ENCODE measurements at regions not wholly inside any gene's neighbourhood (a gene's known extent, or its start where the extent isn't known, plus 50 kb on each side); places are given as distances from the start of the nearest gene placed in this dataset.
"Not testable (repeated sequence)": the region's sequence is repeated elsewhere in the genome, so short reads cannot be mapped to it uniquely, and the experiment has no call there.

- DNase-seq = not testable (repeated sequence)
Observed at GRCh38 chr17:77533697-77534096, 392.9 kb downstream of the SEC14L1 start.

GRCh38 chr17:77534137-77534536 is 393.4 kb downstream of the SEC14L1 start:
- DNase-seq = no peak

GRCh38 chr17:77535435-77535834 is 394.7 kb downstream of the SEC14L1 start:
- no peak for DNase-seq

GRCh38 chr17:77535892-77536291 is 395.1 kb downstream of the SEC14L1 start:
- no peak for DNase-seq

GRCh38 chr17:77537566-77537965 is 396.8 kb downstream of the SEC14L1 start:
- no peak for DNase-seq

- DNase-seq = no peak
Observed at GRCh38 chr17:77540531-77540930, 399.8 kb downstream of the SEC14L1 start.

- no peak for DNase-seq
Observed at GRCh38 chr17:77540975-77541374, 400.2 kb downstream of the SEC14L1 start.

- no peak for DNase-seq
Observed at GRCh38 chr17:77542011-77542410, 401.2 kb downstream of the SEC14L1 start.

- peak; percentile 80 for DNase-seq
Observed at GRCh38 chr17:77542551-77543490, 402.1 kb downstream of the SEC14L1 start.

- DNase-seq = no peak
Observed at GRCh38 chr17:77543801-77544200, 403.0 kb downstream of the SEC14L1 start.

GRCh38 chr17:77544347-77545110 is 403.8 kb downstream of the SEC14L1 start:
- no peak for DNase-seq

- no peak for DNase-seq
Observed at GRCh38 chr17:77546772-77547241, 406.0 kb downstream of the SEC14L1 start.

GRCh38 chr17:77548967-77549366 is 408.2 kb downstream of the SEC14L1 start:
- DNase-seq = peak; percentile 48

- DNase-seq = no peak
Observed at GRCh38 chr17:77549726-77550366, 408.7 kb upstream of the TNRC6C start.

- no peak for DNase-seq
Observed at GRCh38 chr17:77553459-77554066, 404.9 kb upstream of the TNRC6C start.

GRCh38 chr17:77555121-77555591 is 403.3 kb upstream of the TNRC6C start:
- DNase-seq = no peak

GRCh38 chr17:77555741-77556291 is 402.7 kb upstream of the TNRC6C start:
- DNase-seq = peak; percentile 92

GRCh38 chr17:77556383-77557061 is 402.0 kb upstream of the TNRC6C start:
- no peak for DNase-seq

- DNase-seq = no peak
Observed at GRCh38 chr17:77558846-77559626, 399.5 kb upstream of the TNRC6C start.

- DNase-seq = no peak
Observed at GRCh38 chr17:77560381-77560780, 398.1 kb upstream of the TNRC6C start.

GRCh38 chr17:77560841-77561240 is 397.7 kb upstream of the TNRC6C start:
- no peak for DNase-seq

All from RPMI8226 (cell line).